ENCODE measurements at regions not wholly inside any gene's neighbourhood (a gene's known extent, or its start where the extent isn't known, plus 50 kb on each side); places are given as distances from the start of the nearest gene placed in this dataset.
"Not testable (repeated sequence)": the region's sequence is repeated elsewhere in the genome, so short reads cannot be mapped to it uniquely, and the experiment has no call there.

GRCh38 chr12:73547421-73547820, 990.2 kb upstream of the ATXN7L3B start:
- no peaks in the 10 kb centered on the region for H3K9me3 ChIP-seq (ENCODE audit: low read depth)
- TF ChIP-seq CTCF (IDR thresholded peaks at IDR 0.05; ENCODE audit: low read depth, low read length), result no peak
- H3K27ac ChIP-seq, result no peak overlapping the region
- no peak overlapping the region for H3K4me3 ChIP-seq
- H3K27me3 ChIP-seq, result no peaks in the 10 kb centered on the region
- no peak for DNase-seq (ENCODE audit: low read depth in 1 of 2, low spot score in 1 of 2)
- H3K36me3 ChIP-seq, result no peaks in the 10 kb centered on the region
- peaks cover 25% of the 10 kb centered on the region for H3K4me1 ChIP-seq (ENCODE audit: low read depth)

- no peak for DNase-seq (ENCODE audit: low read depth in 1 of 2, low spot score in 1 of 2)
- Histone ChIP-seq H3K9me3 (ENCODE audit: low read depth) (no peaks in the 10 kb centered on the region), H3K4me1 (ENCODE audit: low read depth) (no peaks in the 10 kb centered on the region), H3K27ac (no peak overlapping the region), H3K36me3 (no peaks in the 10 kb centered on the region), H3K27me3 (no peaks in the 10 kb centered on the region), H3K4me3 (no peak overlapping the region)
- TF ChIP-seq CTCF (IDR thresholded peaks at IDR 0.05; ENCODE audit: low read depth, low read length), result no peak
These were observed 952.5 kb upstream of the ATXN7L3B start for GRCh38 chr12:73585136-73585535.

- H3K27me3 ChIP-seq, result no peaks in the 10 kb centered on the region
- no peak overlapping the region for H3K27ac ChIP-seq
- no peak for DNase-seq (ENCODE audit: low read depth in 1 of 2, low spot score in 1 of 2)
- no peaks in the 10 kb centered on the region for H3K9me3 ChIP-seq (ENCODE audit: low read depth)
- no peak overlapping the region for H3K4me3 ChIP-seq
- no peaks in the 10 kb centered on the region for H3K36me3 ChIP-seq
- H3K4me1 ChIP-seq (ENCODE audit: low read depth), result no peaks in the 10 kb centered on the region
- no peak for TF ChIP-seq CTCF (IDR thresholded peaks at IDR 0.05; ENCODE audit: low read depth, low read length)
These were observed 948.4 kb upstream of the ATXN7L3B start for GRCh38 chr12:73589220-73589619.

- no peak overlapping the region for H3K27ac ChIP-seq
- no peak overlapping the region for H3K4me3 ChIP-seq
- no peak for DNase-seq (ENCODE audit: low read depth in 1 of 2, low spot score in 1 of 2)
- no peaks in the 10 kb centered on the region for H3K4me1 ChIP-seq (ENCODE audit: low read depth)
- no peaks in the 10 kb centered on the region for H3K27me3 ChIP-seq
- no peaks in the 10 kb centered on the region for H3K36me3 ChIP-seq
- H3K9me3 ChIP-seq (ENCODE audit: low read depth), result no peaks in the 10 kb centered on the region
- no peak for TF ChIP-seq CTCF (IDR thresholded peaks at IDR 0.05; ENCODE audit: low read depth, low read length)
These were observed 939.0 kb upstream of the ATXN7L3B start for GRCh38 chr12:73598626-73599025.

GRCh38 chr12:73599268-73599667, 938.4 kb upstream of the ATXN7L3B start:
- Histone ChIP-seq H3K27me3 (no peaks in the 10 kb centered on the region), H3K9me3 (ENCODE audit: low read depth) (no peaks in the 10 kb centered on the region), H3K4me1 (ENCODE audit: low read depth) (no peaks in the 10 kb centered on the region), H3K4me3 (no peak overlapping the region), H3K27ac (no peak overlapping the region), H3K36me3 (no peaks in the 10 kb centered on the region)
- TF ChIP-seq CTCF (IDR thresholded peaks at IDR 0.05; ENCODE audit: low read depth, low read length), result no peak
- DNase-seq (ENCODE audit: low read depth in 1 of 2, low spot score in 1 of 2), result no peak

GRCh38 chr12:73605925-73606324, 931.7 kb upstream of the ATXN7L3B start:
- not testable (repeated sequence) for H3K4me3 ChIP-seq; H3K27ac ChIP-seq; H3K9me3 ChIP-seq (ENCODE audit: low read depth); H3K27me3 ChIP-seq; DNase-seq (ENCODE audit: low read depth in 1 of 2, low spot score in 1 of 2); H3K4me1 ChIP-seq (ENCODE audit: low read depth); H3K36me3 ChIP-seq
